WTC11 (cell line): ENCODE measurements at regions not wholly inside any gene's neighbourhood (a gene's known extent, or its start where the extent isn't known, plus 50 kb on each side); places are given as distances from the start of the nearest gene placed in this dataset.

Experiments
- ATAC-seq: fragments of 200-7000 bp; cut with Tn5 transposase; 2 replicates; pipeline ENCODE4 v1.10.0; 2021; ENCODE audit warnings: mild to moderate bottlenecking, moderate library complexity
- CTCF ChIA-PET: fragments of 300-600 bp; sonication (Branson Sonifier 250); formaldehyde crosslinking; loops from one replicate; lab custom pipeline; 2021; ENCODE audit warnings: antibody characterized with exemption; lab: Charles Lee
- POLR2A ChIA-PET: fragments of 350-600 bp; sonication (Branson Sonifier 250); formaldehyde crosslinking; loops from one replicate; lab custom pipeline; 2021; ENCODE audit warnings: antibody characterized with exemption; lab: Charles Lee
- DNase-seq: peaks from one replicate; pipeline ENCODE4 v3.0.0; 2021; ENCODE audit warnings: low spot score
- H3K27ac Mint-ChIP-seq: 2 replicates; pipeline ENCODE4 v1.8.0; 2021; ENCODE audit warnings: mixed read lengths
- H3K27me3 Mint-ChIP-seq: 2 replicates; pipeline ENCODE4 v1.8.0; 2021; ENCODE audit warnings: low read depth, mild to moderate bottlenecking, moderate library complexity, mixed read lengths
- H3K36me3 Mint-ChIP-seq: 2 replicates; pipeline ENCODE4 v1.8.0; 2021; ENCODE audit warnings: mixed read lengths
- H3K4me1 Mint-ChIP-seq: 2 replicates; pipeline ENCODE4 v1.8.0; 2022; ENCODE audit warnings: mixed read lengths
- H3K4me3 Mint-ChIP-seq: 2 replicates; pipeline ENCODE4 v1.8.0; 2021; ENCODE audit warnings: mild to moderate bottlenecking, moderate library complexity, mixed read lengths
- H3K9me3 Mint-ChIP-seq: 2 replicates; pipeline ENCODE4 v1.8.0; 2021; ENCODE audit warnings: mixed read lengths
- AR ChIP-seq: fragments of 250-450 bp; sonication (Bioruptor Pico); IDR thresholded peaks from 2 replicates; pipeline ENCODE4 v1.9.0; 2021; ENCODE audit warnings: mild to moderate bottlenecking
- CBFB ChIP-seq: sonication (generic); formaldehyde crosslinking; IDR thresholded peaks from 2 replicates; pipeline ENCODE4 v1.8.1; 2022; ENCODE audit warnings: mild to moderate bottlenecking, low read depth, missing genetic modification reagents
- FOXK1 ChIP-seq: sonication (generic); formaldehyde crosslinking; IDR thresholded peaks from 2 replicates; pipeline ENCODE4 v1.8.0; 2022; ENCODE audit warnings: mild to moderate bottlenecking, moderate library complexity, missing genetic modification reagents
- IRF1 ChIP-seq: sonication (generic); formaldehyde crosslinking; IDR thresholded peaks from 2 replicates; pipeline ENCODE4 v1.8.0; 2023; ENCODE audit warnings: missing genetic modification reagents
- MXD4 ChIP-seq: fragments of 250-450 bp; sonication (Bioruptor Pico); IDR thresholded peaks from 2 replicates; pipeline ENCODE4 v1.8.0; 2021; ENCODE audit warnings: mild to moderate bottlenecking, moderate library complexity, borderline replicate concordance
- NFE2L1 ChIP-seq: sonication (generic); formaldehyde crosslinking; IDR thresholded peaks from 2 replicates; pipeline ENCODE4 v1.8.1; 2023; ENCODE audit warnings: missing genetic modification reagents
- SMAD4 ChIP-seq: sonication (generic); formaldehyde crosslinking; IDR thresholded peaks from 2 replicates; pipeline ENCODE4 v1.8.0; 2022; ENCODE audit warnings: mild to moderate bottlenecking, missing genetic modification reagents
- ZNF512 ChIP-seq: sonication (generic); formaldehyde crosslinking; IDR thresholded peaks from 2 replicates; pipeline ENCODE4 v1.8.1; 2022; ENCODE audit warnings: missing genetic modification reagents, borderline replicate concordance
- TF ChIP-seq, protein P1 (sequence below): fragments of 250-450 bp; sonication (Bioruptor Pico); IDR thresholded peaks from 2 replicates; pipeline ENCODE4 v1.9.0; 2021; ENCODE audit warnings: moderate library complexity, mild to moderate bottlenecking, inconsistent platforms, borderline replicate concordance
- TF ChIP-seq, protein P2 (sequence below): fragments of 250-450 bp; sonication (Bioruptor Pico); IDR thresholded peaks from 2 replicates; pipeline ENCODE4 v1.9.0; 2021; ENCODE audit warnings: mild to moderate bottlenecking
- TF ChIP-seq, protein P3 (sequence below): sonication (generic); formaldehyde crosslinking; IDR thresholded peaks from 2 replicates; pipeline ENCODE4 v1.8.1; 2023; ENCODE audit warnings: mild to moderate bottlenecking, missing genetic modification reagents
- TF ChIP-seq, protein P4 (sequence below): sonication (generic); formaldehyde crosslinking; IDR thresholded peaks from 2 replicates; pipeline ENCODE4 v1.8.0; 2022; ENCODE audit warnings: mild to moderate bottlenecking, missing genetic modification reagents

DNA sequence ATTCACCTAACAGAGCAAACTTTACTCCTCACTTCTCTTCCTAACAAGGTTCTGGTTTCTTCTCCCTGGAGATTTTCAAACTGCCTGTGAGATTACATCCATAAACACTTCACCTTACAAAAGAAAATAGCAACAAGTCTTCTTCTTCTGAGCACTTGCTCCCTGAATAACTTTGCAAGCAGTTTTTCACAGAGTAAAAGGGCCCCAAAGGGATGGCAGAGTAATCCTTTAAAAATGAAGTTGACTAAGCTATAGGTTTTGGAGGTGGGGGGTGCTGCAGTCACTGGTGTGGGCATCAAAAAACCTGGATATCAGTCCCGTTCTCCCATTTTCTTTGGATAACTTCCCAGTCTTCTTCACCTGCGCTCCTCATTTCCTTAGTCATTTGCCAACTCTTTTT is 484.9 kb downstream of the MIAT start:
- CTCF ChIA-PET, result interaction anchor here (0.9 to 1.6 kb wide), 3 partner anchors 9 to 16 kb away, joined by 3 to 6 read pairs (median 3); no protein-coding TSS in a partner anchor

DNA sequence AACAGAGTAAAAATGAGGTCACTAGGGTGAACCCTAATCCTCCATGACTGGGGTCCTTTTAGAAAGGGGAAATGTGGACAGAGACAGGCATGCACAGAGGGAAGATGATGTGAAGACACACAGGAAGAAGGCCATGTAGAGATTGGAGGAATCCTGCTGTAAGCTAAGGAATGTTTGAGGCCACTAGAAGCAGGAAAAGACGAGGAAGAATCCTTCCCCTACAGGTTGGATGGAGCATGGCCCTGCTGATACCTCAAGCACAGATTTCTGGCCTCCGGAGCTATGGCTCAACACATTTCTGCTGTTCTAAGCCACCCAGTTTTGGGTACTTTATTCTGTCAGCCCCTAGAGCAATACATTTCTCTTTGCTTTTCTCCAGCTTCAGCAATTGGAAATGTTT is 486.9 kb downstream of the MIAT start:
- ChIA-PET POLR2A (no interaction called here), CTCF (interaction anchor here (1.0 to 1.4 kb wide), 3 partner anchors 13 to 112 kb away, joined by 3 to 4 read pairs (median 4); no protein-coding TSS in a partner anchor)
- H3K9me3 Mint-ChIP-seq, result peaks cover 8% of the 10 kb centered on the region
- no peak overlapping the region for H3K27ac Mint-ChIP-seq
- H3K4me3 Mint-ChIP-seq, result no peak overlapping the region
- no peaks in the 10 kb centered on the region for H3K4me1 Mint-ChIP-seq
- peaks cover 3% of the 10 kb centered on the region; the same call in 1 of the 2 replicates for H3K27me3 Mint-ChIP-seq
- TF ChIP-seq, protein P1, sequence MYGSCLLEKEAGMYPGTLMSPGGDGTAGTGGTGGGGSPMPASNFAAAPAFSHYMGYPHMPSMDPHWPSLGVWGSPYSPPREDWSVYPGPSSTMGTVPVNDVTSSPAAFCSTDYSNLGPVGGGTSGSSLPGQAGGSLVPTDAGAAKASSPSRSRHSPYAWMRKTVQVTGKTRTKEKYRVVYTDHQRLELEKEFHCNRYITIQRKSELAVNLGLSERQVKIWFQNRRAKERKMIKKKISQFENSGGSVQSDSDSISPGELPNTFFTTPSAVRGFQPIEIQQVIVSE (CRISPR knock-in tag), result no peak
- no peak for TF ChIP-seq FOXK1 (CRISPR knock-in tag)
- TF ChIP-seq IRF1 (CRISPR knock-in tag), result no peak
- TF ChIP-seq NFE2L1 (CRISPR knock-in tag), result no peak
- TF ChIP-seq SMAD4 (CRISPR knock-in tag), result no peak
- TF ChIP-seq, protein P2, sequence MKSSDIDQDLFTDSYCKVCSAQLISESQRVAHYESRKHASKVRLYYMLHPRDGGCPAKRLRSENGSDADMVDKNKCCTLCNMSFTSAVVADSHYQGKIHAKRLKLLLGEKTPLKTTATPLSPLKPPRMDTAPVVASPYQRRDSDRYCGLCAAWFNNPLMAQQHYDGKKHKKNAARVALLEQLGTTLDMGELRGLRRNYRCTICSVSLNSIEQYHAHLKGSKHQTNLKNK (CRISPR knock-in tag), result no peak
- TF ChIP-seq CBFB (CRISPR knock-in tag), result no peak
- TF ChIP-seq, all 79 proteins: peak for 0
- ATAC-seq (peak; percentile 32; the same call in 1 of the 2 replicates), DNase-seq (no peak)
- no peaks in the 10 kb centered on the region for H3K36me3 Mint-ChIP-seq

More for the DNA sequence above, 484.9 kb downstream of the MIAT start:
- Mint-ChIP-seq H3K36me3 (no peaks in the 10 kb centered on the region), H3K9me3 (no peaks in the 10 kb centered on the region), H3K27ac (no peak overlapping the region), H3K4me1 (0 out of 2 replicates have a peak, but pooled peaks cover 2% of the 10 kb centered on the region), H3K27me3 (peaks cover 3% of the 10 kb centered on the region; the same call in 1 of the 2 replicates), H3K4me3 (no peak overlapping the region)
- no peak for DNase-seq
- no peak for ATAC-seq
- POLR2A ChIA-PET, result no interaction called here
- TF ChIP-seq, protein P3, sequence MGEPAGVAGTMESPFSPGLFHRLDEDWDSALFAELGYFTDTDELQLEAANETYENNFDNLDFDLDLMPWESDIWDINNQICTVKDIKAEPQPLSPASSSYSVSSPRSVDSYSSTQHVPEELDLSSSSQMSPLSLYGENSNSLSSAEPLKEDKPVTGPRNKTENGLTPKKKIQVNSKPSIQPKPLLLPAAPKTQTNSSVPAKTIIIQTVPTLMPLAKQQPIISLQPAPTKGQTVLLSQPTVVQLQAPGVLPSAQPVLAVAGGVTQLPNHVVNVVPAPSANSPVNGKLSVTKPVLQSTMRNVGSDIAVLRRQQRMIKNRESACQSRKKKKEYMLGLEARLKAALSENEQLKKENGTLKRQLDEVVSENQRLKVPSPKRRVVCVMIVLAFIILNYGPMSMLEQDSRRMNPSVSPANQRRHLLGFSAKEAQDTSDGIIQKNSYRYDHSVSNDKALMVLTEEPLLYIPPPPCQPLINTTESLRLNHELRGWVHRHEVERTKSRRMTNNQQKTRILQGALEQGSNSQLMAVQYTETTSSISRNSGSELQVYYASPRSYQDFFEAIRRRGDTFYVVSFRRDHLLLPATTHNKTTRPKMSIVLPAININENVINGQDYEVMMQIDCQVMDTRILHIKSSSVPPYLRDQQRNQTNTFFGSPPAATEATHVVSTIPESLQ, result no peak
- no peak for TF ChIP-seq ZNF512 (CRISPR knock-in tag)
- no peak for TF ChIP-seq MXD4 (CRISPR knock-in tag)
- TF ChIP-seq AR (CRISPR knock-in tag), result no peak
- TF ChIP-seq, protein P4, sequence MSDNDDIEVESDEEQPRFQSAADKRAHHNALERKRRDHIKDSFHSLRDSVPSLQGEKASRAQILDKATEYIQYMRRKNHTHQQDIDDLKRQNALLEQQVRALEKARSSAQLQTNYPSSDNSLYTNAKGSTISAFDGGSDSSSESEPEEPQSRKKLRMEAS (CRISPR knock-in tag), result no peak
